ENCODE measurements at regions not wholly inside any gene's neighbourhood (a gene's known extent, or its start where the extent isn't known, plus 50 kb on each side); places are given as distances from the start of the nearest gene placed in this dataset.

GRCh38 chr13:84272877-84273562 lies 390.7 kb upstream of the SLITRK1 start:
- H3K27me3 ChIP-seq (ENCODE audit: control insufficient read depth in 2 of 2, insufficient read depth in 1 of 2, low read length in 1 of 2) = no peaks in the 10 kb centered on the region

GRCh38 chr13:84265257-84265764 lies 383.0 kb upstream of the SLITRK1 start:
- H3K36me3 ChIP-seq (ENCODE audit: control insufficient read depth in 2 of 2, insufficient read depth in 2 of 2, low read length in 1 of 2) = no peaks in the 10 kb centered on the region
- no peak overlapping the region for H3K27ac ChIP-seq (ENCODE audit: low read depth in 1 of 2, low read length in 1 of 2)
- no peaks in the 10 kb centered on the region for H3K4me1 ChIP-seq (ENCODE audit: control insufficient read depth in 2 of 2, insufficient read depth in 2 of 2, low read length in 2 of 2)
- H3K9me3 ChIP-seq (ENCODE audit: control insufficient read depth in 2 of 2, insufficient read depth in 1 of 2, low read length in 1 of 2) = no peaks in the 10 kb centered on the region
- 95% methylated on average over 6 of the region's 6 CpGs for WGBS
- no peak for DNase-seq (ENCODE audit: low read depth in 6 of 9, low spot score in 9 of 9)
- H3K4me3 ChIP-seq (ENCODE audit: low read length in 2 of 2) = no peak overlapping the region
- H3K27me3 ChIP-seq (ENCODE audit: control insufficient read depth in 2 of 2, insufficient read depth in 1 of 2, low read length in 1 of 2) = no peaks in the 10 kb centered on the region

More at GRCh38 chr13:84272877-84273562, 390.7 kb upstream of the SLITRK1 start:
- 96% methylated on average over 6 of the region's 6 CpGs for WGBS
- Histone ChIP-seq H3K27ac (ENCODE audit: low read depth in 1 of 2, low read length in 1 of 2) (no peak overlapping the region), H3K9me3 (ENCODE audit: control insufficient read depth in 2 of 2, insufficient read depth in 1 of 2, low read length in 1 of 2) (no peaks in the 10 kb centered on the region), H3K36me3 (ENCODE audit: control insufficient read depth in 2 of 2, insufficient read depth in 2 of 2, low read length in 1 of 2) (no peaks in the 10 kb centered on the region), H3K4me1 (ENCODE audit: control insufficient read depth in 2 of 2, insufficient read depth in 2 of 2, low read length in 2 of 2) (no peaks in the 10 kb centered on the region), H3K4me3 (ENCODE audit: low read length in 2 of 2) (no peak overlapping the region)
- DNase-seq (ENCODE audit: low read depth in 6 of 9, low spot score in 9 of 9) = no peak

GRCh38 chr13:84263354-84264069 lies 381.2 kb upstream of the SLITRK1 start:
- Histone ChIP-seq H3K27ac (ENCODE audit: low read depth in 1 of 2, low read length in 1 of 2) (peak overlapping the region in 1 of 2 donors; percentile 43), H3K4me1 (ENCODE audit: control insufficient read depth in 2 of 2, insufficient read depth in 2 of 2, low read length in 2 of 2) (no peaks in the 10 kb centered on the region), H3K36me3 (ENCODE audit: control insufficient read depth in 2 of 2, insufficient read depth in 2 of 2, low read length in 1 of 2) (no peaks in the 10 kb centered on the region), H3K27me3 (ENCODE audit: control insufficient read depth in 2 of 2, insufficient read depth in 1 of 2, low read length in 1 of 2) (no peaks in the 10 kb centered on the region), H3K4me3 (ENCODE audit: low read length in 2 of 2) (no peak overlapping the region), H3K9me3 (ENCODE audit: control insufficient read depth in 2 of 2, insufficient read depth in 1 of 2, low read length in 1 of 2) (no peaks in the 10 kb centered on the region)
- WGBS = 92% methylated on average over 9 of the region's 9 CpGs
- DNase-seq (ENCODE audit: low read depth in 6 of 9, low spot score in 9 of 9) = peak in 1 of 9 donors; percentile 9

- no peaks in the 10 kb centered on the region for H3K36me3 ChIP-seq (ENCODE audit: control insufficient read depth in 2 of 2, insufficient read depth in 2 of 2, low read length in 1 of 2)
- 97% methylated on average over 3 of the region's 3 CpGs for WGBS
- H3K27me3 ChIP-seq (ENCODE audit: control insufficient read depth in 2 of 2, insufficient read depth in 1 of 2, low read length in 1 of 2) = no peaks in the 10 kb centered on the region
These were observed 373.0 kb upstream of the SLITRK1 start for GRCh38 chr13:84255226-84255797.

GRCh38 chr13:84249463-84249862 lies 367.2 kb upstream of the SLITRK1 start:
- H3K4me3 ChIP-seq (ENCODE audit: low read length in 2 of 2) = no peak overlapping the region

More at GRCh38 chr13:84255226-84255797, 373.0 kb upstream of the SLITRK1 start:
- H3K4me1 ChIP-seq (ENCODE audit: control insufficient read depth in 2 of 2, insufficient read depth in 2 of 2, low read length in 2 of 2) = no peaks in the 10 kb centered on the region
- no peak overlapping the region for H3K4me3 ChIP-seq (ENCODE audit: low read length in 2 of 2)
- no peak for DNase-seq (ENCODE audit: low read depth in 6 of 9, low spot score in 9 of 9)
- no peak overlapping the region for H3K27ac ChIP-seq (ENCODE audit: low read depth in 1 of 2, low read length in 1 of 2)
- no peaks in the 10 kb centered on the region for H3K9me3 ChIP-seq (ENCODE audit: control insufficient read depth in 2 of 2, insufficient read depth in 1 of 2, low read length in 1 of 2)

GRCh38 chr13:84243340-84243739 lies 361.1 kb upstream of the SLITRK1 start:
- no peaks in the 10 kb centered on the region for H3K36me3 ChIP-seq (ENCODE audit: control insufficient read depth in 2 of 2, insufficient read depth in 2 of 2, low read length in 1 of 2)
- no peaks in the 10 kb centered on the region for H3K4me1 ChIP-seq (ENCODE audit: control insufficient read depth in 2 of 2, insufficient read depth in 2 of 2, low read length in 2 of 2)
- no peaks in the 10 kb centered on the region for H3K27me3 ChIP-seq (ENCODE audit: control insufficient read depth in 2 of 2, insufficient read depth in 1 of 2, low read length in 1 of 2)
- H3K4me3 ChIP-seq (ENCODE audit: low read length in 2 of 2) = no peak overlapping the region
- H3K27ac ChIP-seq (ENCODE audit: low read depth in 1 of 2, low read length in 1 of 2) = no peak overlapping the region
- DNase-seq (ENCODE audit: low read depth in 6 of 9, low spot score in 9 of 9) = no peak
- H3K9me3 ChIP-seq (ENCODE audit: control insufficient read depth in 2 of 2, insufficient read depth in 1 of 2, low read length in 1 of 2) = no peaks in the 10 kb centered on the region
- 93% methylated on average over 1 of the region's 1 CpG for WGBS

More at GRCh38 chr13:84249463-84249862, 367.2 kb upstream of the SLITRK1 start:
- H3K36me3 ChIP-seq (ENCODE audit: control insufficient read depth in 2 of 2, insufficient read depth in 2 of 2, low read length in 1 of 2) = no peaks in the 10 kb centered on the region
- no peaks in the 10 kb centered on the region for H3K4me1 ChIP-seq (ENCODE audit: control insufficient read depth in 2 of 2, insufficient read depth in 2 of 2, low read length in 2 of 2)
- no peak for DNase-seq (ENCODE audit: low read depth in 6 of 9, low spot score in 9 of 9)
- H3K27me3 ChIP-seq (ENCODE audit: control insufficient read depth in 2 of 2, insufficient read depth in 1 of 2, low read length in 1 of 2) = no peaks in the 10 kb centered on the region
- H3K9me3 ChIP-seq (ENCODE audit: control insufficient read depth in 2 of 2, insufficient read depth in 1 of 2, low read length in 1 of 2) = no peaks in the 10 kb centered on the region
- WGBS = 96% methylated on average over 3 of the region's 3 CpGs
- no peak overlapping the region for H3K27ac ChIP-seq (ENCODE audit: low read depth in 1 of 2, low read length in 1 of 2)

- Histone ChIP-seq H3K4me3 (ENCODE audit: low read length in 2 of 2) (no peak overlapping the region), H3K36me3 (ENCODE audit: control insufficient read depth in 2 of 2, insufficient read depth in 2 of 2, low read length in 1 of 2) (no peaks in the 10 kb centered on the region), H3K4me1 (ENCODE audit: control insufficient read depth in 2 of 2, insufficient read depth in 2 of 2, low read length in 2 of 2) (no peaks in the 10 kb centered on the region), H3K27ac (ENCODE audit: low read depth in 1 of 2, low read length in 1 of 2) (no peak overlapping the region), H3K9me3 (ENCODE audit: control insufficient read depth in 2 of 2, insufficient read depth in 1 of 2, low read length in 1 of 2) (no peaks in the 10 kb centered on the region), H3K27me3 (ENCODE audit: control insufficient read depth in 2 of 2, insufficient read depth in 1 of 2, low read length in 1 of 2) (no peaks in the 10 kb centered on the region)
- 99% methylated on average over 1 of the region's 1 CpG for WGBS
- DNase-seq (ENCODE audit: low read depth in 6 of 9, low spot score in 9 of 9) = no peak
These were observed 356.8 kb upstream of the SLITRK1 start for GRCh38 chr13:84239032-84239431.

GRCh38 chr13:84238381-84238780 lies 356.1 kb upstream of the SLITRK1 start:
- Histone ChIP-seq H3K27me3 (ENCODE audit: control insufficient read depth in 2 of 2, insufficient read depth in 1 of 2, low read length in 1 of 2) (no peaks in the 10 kb centered on the region), H3K4me1 (ENCODE audit: control insufficient read depth in 2 of 2, insufficient read depth in 2 of 2, low read length in 2 of 2) (no peaks in the 10 kb centered on the region), H3K27ac (ENCODE audit: low read depth in 1 of 2, low read length in 1 of 2) (no peak overlapping the region), H3K4me3 (ENCODE audit: low read length in 2 of 2) (no peak overlapping the region), H3K36me3 (ENCODE audit: control insufficient read depth in 2 of 2, insufficient read depth in 2 of 2, low read length in 1 of 2) (no peaks in the 10 kb centered on the region), H3K9me3 (ENCODE audit: control insufficient read depth in 2 of 2, insufficient read depth in 1 of 2, low read length in 1 of 2) (no peaks in the 10 kb centered on the region)
- no peak for DNase-seq (ENCODE audit: low read depth in 6 of 9, low spot score in 9 of 9)
- 98% methylated on average over 1 of the region's 1 CpG for WGBS

GRCh38 chr13:84237143-84237542 lies 354.9 kb upstream of the SLITRK1 start:
- WGBS = 54% methylated on average over 3 of the region's 3 CpGs
- no peak overlapping the region for H3K27ac ChIP-seq (ENCODE audit: low read depth in 1 of 2, low read length in 1 of 2)
- H3K4me1 ChIP-seq (ENCODE audit: control insufficient read depth in 2 of 2, insufficient read depth in 2 of 2, low read length in 2 of 2) = no peaks in the 10 kb centered on the region
- no peak overlapping the region for H3K4me3 ChIP-seq (ENCODE audit: low read length in 2 of 2)
- no peaks in the 10 kb centered on the region for H3K9me3 ChIP-seq (ENCODE audit: control insufficient read depth in 2 of 2, insufficient read depth in 1 of 2, low read length in 1 of 2)
- H3K36me3 ChIP-seq (ENCODE audit: control insufficient read depth in 2 of 2, insufficient read depth in 2 of 2, low read length in 1 of 2) = no peaks in the 10 kb centered on the region
- peak in 1 of 9 donors; percentile 1 for DNase-seq (ENCODE audit: low read depth in 6 of 9, low spot score in 9 of 9)
- no peaks in the 10 kb centered on the region for H3K27me3 ChIP-seq (ENCODE audit: control insufficient read depth in 2 of 2, insufficient read depth in 1 of 2, low read length in 1 of 2)
